ENCODE measurements at regions not wholly inside any gene's neighbourhood (a gene's known extent, or its start where the extent isn't known, plus 50 kb on each side); places are given as distances from the start of the nearest gene placed in this dataset.

DNA sequence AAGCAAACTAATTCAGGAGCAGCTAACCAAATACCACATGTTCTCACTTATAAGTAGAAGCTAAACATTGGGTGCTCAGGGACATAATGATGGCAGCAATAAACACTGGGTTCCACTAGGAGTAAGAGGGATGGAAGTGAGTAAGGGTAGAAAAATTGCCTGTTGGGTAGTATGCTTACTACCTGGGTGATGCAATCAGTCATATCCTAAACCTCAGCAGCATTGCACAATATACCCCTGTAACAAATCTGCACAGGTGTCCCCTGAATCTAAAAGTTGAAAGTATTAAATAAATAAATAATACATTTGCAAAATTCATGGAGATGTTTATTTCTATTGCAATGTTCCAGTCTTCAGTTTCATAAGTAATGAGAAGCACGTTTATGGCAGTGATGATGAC, 409.8 kb upstream of the FOXG1 start:
- peaks cover 4% of the 10 kb centered on the region; the same call in 1 of the 2 replicates for H3K9me3 ChIP-seq (ENCODE audit: control insufficient read depth, insufficient read depth, low read length)
- H3K27ac ChIP-seq (ENCODE audit: low read depth, low read length), result no peak overlapping the region
- H3K4me1 ChIP-seq (ENCODE audit: control insufficient read depth, low read length), result no peaks in the 10 kb centered on the region
- no peak overlapping the region for H3K4me3 ChIP-seq (ENCODE audit: low read length)
- H3K27me3 ChIP-seq (ENCODE audit: control insufficient read depth, low read length), result no peaks in the 10 kb centered on the region
- H3K4me2 ChIP-seq (ENCODE audit: low read length), result no peak overlapping the region
- no peaks in the 10 kb centered on the region for H4K20me1 ChIP-seq (ENCODE audit: control insufficient read depth, insufficient read depth, low read depth, low read length)
- no peaks in the 10 kb centered on the region for H3K9me2 ChIP-seq (replicated peaks; ENCODE audit: control insufficient read depth, low read length)
- H3K79me2 ChIP-seq (ENCODE audit: control insufficient read depth, low read length), result no peaks in the 10 kb centered on the region
- no peak for TF ChIP-seq EZH2phosphoT487 (IDR thresholded peaks at IDR 0.05; ENCODE audit: borderline replicate concordance, low read length)
- TF ChIP-seq, protein P1, sequence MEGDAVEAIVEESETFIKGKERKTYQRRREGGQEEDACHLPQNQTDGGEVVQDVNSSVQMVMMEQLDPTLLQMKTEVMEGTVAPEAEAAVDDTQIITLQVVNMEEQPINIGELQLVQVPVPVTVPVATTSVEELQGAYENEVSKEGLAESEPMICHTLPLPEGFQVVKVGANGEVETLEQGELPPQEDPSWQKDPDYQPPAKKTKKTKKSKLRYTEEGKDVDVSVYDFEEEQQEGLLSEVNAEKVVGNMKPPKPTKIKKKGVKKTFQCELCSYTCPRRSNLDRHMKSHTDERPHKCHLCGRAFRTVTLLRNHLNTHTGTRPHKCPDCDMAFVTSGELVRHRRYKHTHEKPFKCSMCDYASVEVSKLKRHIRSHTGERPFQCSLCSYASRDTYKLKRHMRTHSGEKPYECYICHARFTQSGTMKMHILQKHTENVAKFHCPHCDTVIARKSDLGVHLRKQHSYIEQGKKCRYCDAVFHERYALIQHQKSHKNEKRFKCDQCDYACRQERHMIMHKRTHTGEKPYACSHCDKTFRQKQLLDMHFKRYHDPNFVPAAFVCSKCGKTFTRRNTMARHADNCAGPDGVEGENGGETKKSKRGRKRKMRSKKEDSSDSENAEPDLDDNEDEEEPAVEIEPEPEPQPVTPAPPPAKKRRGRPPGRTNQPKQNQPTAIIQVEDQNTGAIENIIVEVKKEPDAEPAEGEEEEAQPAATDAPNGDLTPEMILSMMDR (IDR thresholded peaks at IDR 0.05; ENCODE audit: low read depth, low read length, poor library complexity, severe bottlenecking), result no peak
- H3K36me3 ChIP-seq (ENCODE audit: control insufficient read depth, low read length), result no peaks in the 10 kb centered on the region
- no peaks in the 10 kb centered on the region for H3F3A ChIP-seq (ENCODE audit: control insufficient read depth, insufficient read depth)

DNA sequence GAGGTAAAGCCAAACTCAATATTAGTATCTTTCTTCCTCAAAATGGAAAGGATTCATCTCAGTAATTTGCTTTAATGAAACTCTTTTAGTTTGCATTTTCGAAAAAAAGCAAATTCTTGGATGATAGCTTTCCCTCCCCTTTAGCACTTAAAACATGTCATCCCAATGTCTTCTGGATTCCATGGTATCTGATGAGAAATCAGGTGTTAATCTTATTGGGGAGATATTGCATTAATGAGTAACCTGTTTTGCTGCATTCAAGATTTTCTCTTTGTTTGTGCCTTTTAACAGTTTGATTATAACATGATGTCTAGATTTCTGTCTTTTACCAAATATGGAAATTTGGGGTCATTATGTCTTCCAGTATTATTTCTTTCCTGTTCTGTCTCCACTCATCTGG, 405.1 kb upstream of the FOXG1 start:
- no peaks in the 10 kb centered on the region for H3K79me2 ChIP-seq (ENCODE audit: control insufficient read depth, low read length)

GRCh38 chr14:28365510-28365909, 401.1 kb upstream of the FOXG1 start:
- Histone ChIP-seq H3K27me3 (ENCODE audit: control insufficient read depth, low read length) (no peaks in the 10 kb centered on the region), H3K9me3 (ENCODE audit: control insufficient read depth, insufficient read depth, low read length) (peaks cover 12% of the 10 kb centered on the region; the same call in 1 of the 2 replicates), H3K79me2 (ENCODE audit: control insufficient read depth, low read length) (no peaks in the 10 kb centered on the region), H3K27ac (ENCODE audit: low read depth, low read length) (no peak overlapping the region), H3K4me1 (ENCODE audit: control insufficient read depth, low read length) (no peaks in the 10 kb centered on the region), H4K20me1 (ENCODE audit: control insufficient read depth, insufficient read depth, low read depth, low read length) (no peaks in the 10 kb centered on the region), H3F3A (ENCODE audit: control insufficient read depth, insufficient read depth) (no peaks in the 10 kb centered on the region), H3K4me2 (ENCODE audit: low read length) (no peak overlapping the region), H3K36me3 (ENCODE audit: control insufficient read depth, low read length) (no peaks in the 10 kb centered on the region), H3K4me3 (ENCODE audit: low read length) (no peak overlapping the region), H3K9me2 (replicated peaks; ENCODE audit: control insufficient read depth, low read length) (no peaks in the 10 kb centered on the region)
- TF ChIP-seq, protein P1 (IDR thresholded peaks at IDR 0.05; ENCODE audit: low read depth, low read length, poor library complexity, severe bottlenecking), result no peak
- no peak for TF ChIP-seq EZH2phosphoT487 (IDR thresholded peaks at IDR 0.05; ENCODE audit: borderline replicate concordance, low read length)

More for the DNA sequence above, 405.1 kb upstream of the FOXG1 start:
- no peaks in the 10 kb centered on the region for H3K27me3 ChIP-seq (ENCODE audit: control insufficient read depth, low read length)
- no peaks in the 10 kb centered on the region for H3K4me1 ChIP-seq (ENCODE audit: control insufficient read depth, low read length)
- H4K20me1 ChIP-seq (ENCODE audit: control insufficient read depth, insufficient read depth, low read depth, low read length), result no peaks in the 10 kb centered on the region
- H3F3A ChIP-seq (ENCODE audit: control insufficient read depth, insufficient read depth), result no peaks in the 10 kb centered on the region
- no peaks in the 10 kb centered on the region for H3K9me2 ChIP-seq (replicated peaks; ENCODE audit: control insufficient read depth, low read length)
- H3K4me3 ChIP-seq (ENCODE audit: low read length), result no peak overlapping the region
- no peak overlapping the region for H3K4me2 ChIP-seq (ENCODE audit: low read length)
- no peak overlapping the region for H3K27ac ChIP-seq (ENCODE audit: low read depth, low read length)
- no peak for TF ChIP-seq EZH2phosphoT487 (IDR thresholded peaks at IDR 0.05; ENCODE audit: borderline replicate concordance, low read length)
- TF ChIP-seq, protein P1 (IDR thresholded peaks at IDR 0.05; ENCODE audit: low read depth, low read length, poor library complexity, severe bottlenecking), result no peak
- peaks cover 12% of the 10 kb centered on the region; the same call in 1 of the 2 replicates for H3K9me3 ChIP-seq (ENCODE audit: control insufficient read depth, insufficient read depth, low read length)
- H3K36me3 ChIP-seq (ENCODE audit: control insufficient read depth, low read length), result no peaks in the 10 kb centered on the region

All from DOHH2 (cell line).